GM21423 (cell line): ENCODE measurements at regions not wholly inside any gene's neighbourhood (a gene's known extent, or its start where the extent isn't known, plus 50 kb on each side); places are given as distances from the start of the nearest gene placed in this dataset.

Experiments used
- ATAC-seq: cut with Tn5 transposase; IDR thresholded peaks from one replicate; pipeline ENCODE4 v1.9.1; 2021; ENCODE audit warnings: mild to moderate bottlenecking, moderate library complexity; ENCODE audit not compliant: unreplicated experiment

DNA sequence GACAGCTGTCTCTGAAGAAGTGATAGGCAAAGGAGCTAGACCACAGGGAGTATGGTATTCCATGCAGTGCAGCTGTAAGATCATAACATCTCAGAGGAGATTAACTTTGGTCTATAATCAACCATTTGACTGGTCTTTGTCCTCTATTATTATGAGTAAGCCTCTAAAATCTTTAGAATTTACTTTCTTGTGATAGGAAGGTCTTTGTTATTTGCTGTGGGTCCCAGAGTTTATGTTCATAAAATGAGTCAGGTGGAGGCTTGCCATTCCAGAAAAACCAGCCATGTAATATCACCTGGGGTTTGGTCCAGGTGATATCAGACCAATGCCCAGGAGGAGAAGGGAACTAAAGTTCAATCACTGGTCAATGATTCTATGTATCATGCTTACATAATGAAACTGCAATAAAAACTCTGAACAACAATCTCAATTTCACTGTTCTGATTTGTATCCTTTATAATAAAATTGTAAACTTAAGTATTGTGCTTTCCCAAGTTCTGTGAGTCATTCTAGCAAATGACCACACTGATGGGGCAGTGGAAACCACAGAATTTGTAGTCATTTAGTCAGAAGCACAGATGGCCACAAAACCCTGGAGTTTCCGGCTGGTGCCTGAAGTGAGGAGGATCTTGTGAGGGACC is 239.6 kb upstream of the TRAM1L1 start:
- no peak for ATAC-seq

DNA sequence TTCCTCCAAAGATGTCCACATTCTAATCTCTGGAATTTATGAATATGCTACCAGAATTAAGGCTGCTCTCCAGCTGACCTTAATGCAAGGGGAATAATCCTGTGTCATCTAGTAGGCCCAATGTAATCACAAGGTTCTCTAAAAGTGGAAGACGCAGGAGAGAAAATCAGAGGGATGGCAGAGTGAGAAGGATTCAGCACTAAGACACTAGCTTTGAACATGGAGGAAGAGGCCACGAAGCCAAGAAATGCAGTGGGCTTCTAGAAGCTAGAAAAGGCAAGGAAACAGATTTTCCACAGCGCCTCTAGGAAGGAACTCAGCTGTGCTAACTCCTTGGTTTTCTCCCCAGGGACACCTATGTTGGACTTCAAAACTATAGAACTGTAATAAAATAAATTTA is 240.7 kb upstream of the TRAM1L1 start:
- ATAC-seq: no peak

DNA sequence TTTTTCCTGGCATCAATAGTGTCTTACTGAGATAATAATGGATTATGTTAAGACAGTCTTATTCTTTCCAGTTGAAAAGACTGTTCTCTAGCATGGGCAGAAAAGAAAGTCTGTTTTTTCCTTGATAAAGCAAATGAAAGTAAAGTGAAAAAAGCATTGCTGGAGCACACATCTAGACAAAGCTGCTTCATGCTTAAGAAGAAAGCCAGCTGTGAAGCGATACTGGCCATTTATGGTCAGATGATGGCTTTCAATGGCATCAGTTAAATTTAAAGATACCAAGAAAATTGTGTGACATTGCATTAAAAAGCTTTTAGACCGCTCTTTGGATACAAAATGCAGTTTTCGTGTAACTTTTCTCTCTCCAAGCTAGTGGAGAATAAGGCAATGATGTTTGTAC is 242.1 kb upstream of the TRAM1L1 start:
- ATAC-seq: no peak

DNA sequence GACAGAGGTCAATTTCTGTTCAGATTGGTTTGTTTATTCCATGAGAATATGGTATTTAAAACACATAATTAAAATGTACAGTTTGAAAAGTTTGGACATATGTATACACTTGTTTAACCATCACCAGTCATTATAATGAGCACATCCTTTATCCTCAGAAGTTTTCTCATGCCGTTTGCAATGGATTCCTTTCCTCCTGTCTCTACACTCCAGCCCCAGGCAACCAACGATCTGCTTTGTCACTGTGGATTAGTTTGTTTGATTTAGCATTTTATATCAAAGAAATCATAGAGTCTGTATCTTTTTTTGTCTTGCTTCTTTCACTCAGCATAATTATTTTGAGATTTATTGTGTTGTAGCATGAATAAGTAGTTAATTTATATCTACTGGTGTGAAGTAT is 243.0 kb upstream of the TRAM1L1 start:
- no peak for ATAC-seq

DNA sequence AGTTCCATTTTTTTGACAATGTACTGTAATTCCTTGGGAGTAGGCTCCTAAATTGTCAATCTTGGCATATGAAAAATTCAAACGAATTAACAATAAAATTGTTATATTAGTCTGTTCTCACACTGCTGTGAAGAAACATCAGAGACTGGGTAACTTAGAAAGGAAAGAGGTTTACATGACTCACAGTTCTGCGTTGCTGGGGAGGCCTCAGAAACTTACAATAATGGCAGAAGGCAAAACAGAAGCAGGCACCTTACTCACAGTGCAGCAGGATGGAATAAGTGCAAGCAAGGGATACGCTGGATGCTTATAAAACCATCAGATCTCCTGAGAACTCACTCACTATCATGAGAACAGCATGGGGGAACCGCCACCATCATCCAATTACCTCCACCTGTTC is 246.4 kb upstream of the TRAM1L1 start:
- no peak for ATAC-seq

DNA sequence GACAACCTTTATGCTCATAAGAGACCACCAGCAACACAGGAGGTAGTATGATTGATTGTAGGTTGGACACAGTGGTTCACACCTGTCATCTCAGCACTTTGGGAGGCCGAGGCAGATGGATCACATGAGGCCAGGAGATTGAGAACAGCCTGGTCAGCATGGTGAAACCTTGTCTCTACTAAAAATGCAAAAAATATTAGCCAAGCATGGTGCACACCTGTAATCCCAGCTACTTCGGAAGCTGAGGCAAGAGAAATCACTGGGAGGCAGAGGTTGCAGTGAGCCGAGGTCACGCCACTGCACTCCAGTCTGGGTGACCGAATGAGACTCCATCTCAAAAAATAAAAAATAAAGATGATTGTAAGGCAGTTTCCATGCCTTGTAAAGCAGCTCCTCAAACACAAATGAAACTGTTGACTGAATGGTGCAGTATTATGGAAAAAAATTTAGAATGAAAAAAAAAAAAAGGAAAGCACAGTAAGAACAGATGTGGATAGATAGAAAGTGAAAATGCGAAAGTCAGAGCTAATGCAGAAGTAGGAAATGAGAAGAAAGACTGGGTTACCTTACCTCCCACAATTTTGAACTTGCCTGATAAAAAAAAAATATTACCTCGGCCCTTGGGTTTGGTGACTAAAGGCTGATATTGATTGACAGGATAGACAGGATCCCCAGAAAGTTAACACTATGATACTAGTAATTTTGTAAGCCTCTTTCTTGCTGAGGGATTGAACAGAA is 249.2 kb upstream of the TRAM1L1 start:
- no peak for ATAC-seq

DNA sequence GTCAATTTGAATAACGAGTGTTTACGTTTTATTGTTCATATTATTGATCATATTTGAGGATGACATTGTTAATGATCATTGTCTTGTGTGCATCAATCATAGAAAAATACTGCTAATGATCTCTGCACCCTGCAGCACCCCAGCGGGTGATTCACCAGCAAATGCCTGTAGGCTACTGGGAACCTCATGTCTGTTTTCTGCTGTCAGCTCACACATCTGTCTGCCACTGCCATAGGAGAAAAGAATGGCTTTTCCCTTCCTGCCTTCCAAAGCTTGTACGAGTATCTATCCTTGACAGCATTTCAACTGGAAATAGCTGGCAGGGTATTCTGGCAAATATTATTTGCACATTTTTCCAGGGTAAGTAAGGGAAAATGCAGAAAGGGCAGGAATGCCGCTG is 272.1 kb upstream of the TRAM1L1 start:
- no peak for ATAC-seq

DNA sequence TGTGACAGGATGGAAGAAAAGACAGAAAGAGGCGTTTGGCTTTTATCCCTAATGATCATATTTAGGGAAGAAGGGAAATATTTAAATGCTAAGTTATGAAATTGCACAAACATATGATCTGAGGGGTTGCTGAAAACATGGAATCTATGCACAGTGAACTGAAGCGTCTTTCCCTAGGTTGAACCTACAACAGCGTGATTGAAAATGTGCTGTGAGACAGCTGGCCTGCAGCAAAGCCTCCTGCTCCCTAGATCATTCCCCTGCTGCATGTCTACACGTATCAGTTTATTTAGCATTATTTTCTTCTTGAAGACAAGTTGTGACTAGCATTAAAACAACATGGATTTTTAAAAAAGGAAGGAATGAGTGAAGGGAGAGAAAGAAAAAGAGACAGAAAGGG is 272.5 kb upstream of the TRAM1L1 start:
- no peak for ATAC-seq

DNA sequence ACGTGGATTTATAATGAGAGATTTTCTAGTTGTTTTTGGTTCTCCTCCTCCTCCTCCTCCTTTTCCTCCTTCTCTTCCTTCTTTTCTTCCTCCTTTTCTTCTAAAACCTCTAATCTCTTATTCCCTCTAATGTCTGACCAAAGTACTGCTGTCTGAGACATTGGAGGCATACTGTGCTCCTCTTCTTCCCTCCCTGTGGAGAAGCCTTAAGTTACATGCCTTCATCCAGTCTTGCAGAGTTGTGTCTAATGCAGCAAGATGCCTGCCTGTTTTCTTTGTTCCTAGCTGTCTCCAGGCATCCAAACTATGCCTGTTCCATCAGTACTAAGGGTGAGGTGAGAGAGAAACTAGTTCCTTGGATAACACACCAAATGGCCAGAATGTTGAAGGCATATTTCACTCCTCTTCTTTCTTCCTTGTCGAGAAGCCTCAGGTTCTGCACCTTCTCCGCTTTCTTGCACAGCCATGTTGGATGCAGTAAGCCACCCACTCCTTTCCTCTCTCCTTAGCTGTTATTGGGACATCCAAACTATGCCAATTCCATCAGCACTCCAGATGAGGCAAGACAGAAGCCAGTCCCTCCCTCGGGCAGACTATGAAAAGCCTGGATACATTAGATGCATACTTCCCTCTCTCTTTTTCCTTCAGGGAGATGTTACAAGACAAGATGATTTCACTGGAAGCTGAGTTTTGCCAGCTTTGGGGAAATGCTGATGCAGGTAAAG is 285.7 kb upstream of the TRAM1L1 start:
- no peak for ATAC-seq

DNA sequence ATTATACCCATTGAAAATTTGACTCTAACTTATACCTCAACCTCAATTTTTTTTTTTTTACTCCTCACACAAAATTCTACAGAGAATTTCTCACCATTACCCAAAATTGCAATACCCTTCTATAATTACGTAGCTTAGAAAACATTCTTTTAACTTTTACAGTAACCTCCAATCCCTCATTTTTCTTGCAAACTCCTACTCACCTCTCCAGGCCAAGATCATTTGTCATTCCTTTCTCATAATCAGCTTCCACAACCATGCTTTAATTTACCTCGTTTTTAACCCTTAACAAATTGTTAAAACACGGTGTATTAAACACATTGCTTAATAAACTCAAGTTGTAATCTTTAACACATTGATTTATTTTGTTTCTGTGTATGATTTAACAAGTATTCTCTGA is 289.7 kb upstream of the TRAM1L1 start:
- ATAC-seq: no peak

DNA sequence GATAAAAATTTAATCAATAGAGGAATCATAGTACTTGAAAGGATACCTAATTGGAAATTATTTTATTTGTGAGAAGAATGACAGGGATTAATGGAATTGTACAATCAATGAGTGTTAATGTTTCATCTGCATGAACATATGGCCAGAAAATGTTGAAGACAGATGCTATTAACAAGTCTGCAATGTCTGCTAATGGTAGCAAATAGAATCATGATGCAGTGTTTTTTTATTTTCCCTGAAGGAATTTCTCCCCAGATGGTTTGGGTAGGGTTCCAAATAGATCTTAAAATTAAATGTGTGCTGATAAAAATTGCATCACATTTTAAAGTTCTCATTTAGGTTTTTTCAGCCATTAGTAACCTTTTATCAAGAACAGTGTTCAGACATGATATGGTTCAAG is 291.3 kb upstream of the TRAM1L1 start:
- no peak for ATAC-seq

DNA sequence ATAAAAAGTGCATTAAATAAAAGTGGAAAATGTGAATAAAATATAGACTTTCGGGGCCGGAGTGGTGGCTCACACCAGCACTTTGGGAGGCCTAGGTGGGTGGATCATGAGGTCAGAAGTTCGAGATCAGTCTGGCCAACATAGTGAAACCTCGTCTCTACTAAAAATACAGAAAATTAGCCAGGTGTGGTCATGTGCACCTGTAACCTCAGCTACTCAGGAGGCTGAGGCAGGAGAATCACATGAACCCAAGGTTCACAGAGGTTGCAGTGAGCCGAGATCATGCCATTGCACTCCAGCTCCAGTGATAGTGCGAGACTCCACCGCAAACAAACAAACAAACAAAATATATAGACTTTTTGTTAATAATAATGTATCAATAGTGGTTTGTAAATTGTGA is 293.6 kb upstream of the TRAM1L1 start:
- no peak for ATAC-seq

DNA sequence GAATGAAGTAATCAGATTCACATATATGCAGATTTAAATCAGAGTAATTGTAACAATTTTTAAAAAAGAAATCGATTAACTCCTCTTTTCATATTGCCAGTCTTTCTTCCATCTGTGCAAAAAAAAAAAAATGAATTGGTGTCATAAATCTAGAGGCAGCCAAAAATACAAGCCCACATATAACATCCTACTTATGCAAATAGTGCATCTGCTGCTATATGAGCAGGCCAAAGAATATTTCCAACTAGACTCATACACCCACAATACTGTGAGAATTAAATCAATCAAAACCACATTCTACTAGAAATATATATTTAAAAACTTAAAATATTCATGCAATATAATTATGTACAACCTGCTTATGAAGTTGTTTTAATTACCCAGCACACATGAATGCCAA is 298.1 kb upstream of the TRAM1L1 start:
- no peak for ATAC-seq

DNA sequence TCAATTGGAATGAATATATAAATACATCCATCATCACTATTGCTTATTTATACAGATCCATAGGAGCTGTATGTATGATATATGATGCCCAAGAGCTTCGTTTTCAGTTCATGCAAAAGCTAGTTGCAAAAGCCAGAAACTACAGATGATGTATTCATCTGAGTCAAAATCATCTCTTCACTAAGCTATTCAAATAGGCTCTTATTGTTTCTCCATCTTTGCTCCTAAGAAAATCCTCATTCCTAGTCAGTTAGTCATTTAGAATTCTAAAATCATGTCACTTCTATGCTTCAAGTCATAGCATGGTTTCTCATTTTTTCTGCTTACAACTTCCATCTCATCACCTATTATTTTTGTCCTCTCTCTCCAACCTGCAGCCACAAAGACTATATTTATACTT is 300.1 kb upstream of the TRAM1L1 start:
- ATAC-seq: no peak

DNA sequence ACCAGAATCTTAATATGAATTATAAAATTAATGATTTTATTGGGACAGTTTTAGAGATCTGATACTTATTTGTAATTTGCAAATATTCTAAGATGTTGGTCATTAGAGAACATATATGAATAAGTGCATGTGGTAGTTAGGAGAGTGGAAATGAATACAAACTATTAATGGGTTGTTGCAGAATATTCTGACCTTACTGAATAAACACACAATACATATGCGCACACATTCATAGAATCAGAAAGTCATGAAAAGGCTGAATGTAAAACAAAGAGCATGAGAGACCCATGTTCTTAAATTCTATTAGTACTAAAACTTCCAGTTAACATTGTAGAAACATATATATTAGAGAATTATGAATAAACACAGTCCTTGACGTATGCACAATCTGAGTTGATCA is 301.7 kb upstream of the TRAM1L1 start:
- no peak for ATAC-seq

DNA sequence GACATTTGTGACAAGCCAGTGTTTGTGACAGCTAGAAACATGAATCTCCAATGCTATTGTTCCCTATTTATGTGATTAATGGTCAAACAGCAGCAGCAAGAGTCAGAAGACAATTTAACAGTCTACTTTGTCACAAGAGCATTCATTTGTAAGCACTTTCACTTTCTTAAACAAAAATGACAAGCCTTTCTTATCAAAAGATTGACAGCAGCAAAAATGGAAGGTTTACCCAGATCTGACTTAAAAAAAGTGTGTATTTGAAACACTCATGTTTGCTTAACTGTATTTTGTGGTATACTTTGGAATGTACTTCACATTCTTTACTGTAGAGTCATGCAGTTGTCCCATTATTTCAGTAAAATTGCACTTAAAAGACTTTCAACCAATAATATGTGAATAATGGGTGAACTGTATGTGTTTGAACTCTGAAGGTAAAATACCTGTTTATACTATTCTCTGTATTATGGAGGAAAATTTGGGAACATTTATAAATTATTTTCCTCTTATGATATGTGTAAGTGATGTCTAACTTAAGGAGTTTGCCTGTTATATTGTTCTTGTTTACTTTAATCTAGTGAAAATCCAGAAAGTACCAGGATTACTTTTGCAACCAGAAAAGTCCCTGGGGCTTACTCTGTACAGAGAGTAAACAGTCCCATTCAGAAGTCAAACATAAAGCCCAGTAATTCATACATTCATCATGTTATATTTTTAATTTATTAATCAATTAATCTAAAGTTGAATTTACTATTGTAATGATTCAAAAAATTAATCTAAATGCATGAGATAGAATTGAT is 314.9 kb upstream of the TRAM1L1 start:
- no peak for ATAC-seq

DNA sequence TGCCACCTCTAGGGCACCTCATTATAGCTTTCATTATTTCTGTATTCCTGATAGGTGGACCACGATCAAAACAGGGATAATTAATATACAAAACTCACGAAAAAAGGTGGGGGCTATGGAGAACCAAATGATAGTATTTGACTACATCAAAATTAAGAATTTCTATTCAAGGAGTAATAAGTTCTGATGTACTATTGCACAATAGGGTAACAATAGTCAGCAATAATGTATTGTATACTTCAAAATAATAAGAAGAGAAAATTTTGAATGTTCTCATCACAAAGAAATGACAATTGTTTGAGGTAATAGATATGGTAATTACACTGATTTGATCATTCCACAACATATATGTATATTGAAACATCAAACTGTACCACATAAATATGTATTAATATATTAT is 327.3 kb upstream of the TRAM1L1 start:
- no peak for ATAC-seq

DNA sequence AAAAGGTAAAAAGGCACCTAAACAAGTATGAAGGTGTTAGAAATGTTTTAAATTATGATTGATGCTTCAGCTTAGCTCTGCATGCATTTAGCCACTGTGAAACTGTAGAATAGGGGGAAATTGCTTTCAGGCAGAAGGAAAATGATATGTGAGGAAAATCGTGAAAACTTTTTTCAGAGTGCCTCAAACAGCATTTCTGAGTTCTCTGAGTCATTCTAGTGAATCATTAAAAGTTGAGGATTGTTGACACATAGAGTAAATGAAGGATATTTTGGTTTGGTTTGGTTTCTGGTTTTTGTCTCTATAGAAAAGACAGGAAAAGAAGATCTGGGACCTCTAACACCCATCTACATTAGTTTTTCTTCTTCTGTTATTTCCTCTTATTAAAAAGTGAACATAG is 332.5 kb upstream of the TRAM1L1 start:
- ATAC-seq: no peak

DNA sequence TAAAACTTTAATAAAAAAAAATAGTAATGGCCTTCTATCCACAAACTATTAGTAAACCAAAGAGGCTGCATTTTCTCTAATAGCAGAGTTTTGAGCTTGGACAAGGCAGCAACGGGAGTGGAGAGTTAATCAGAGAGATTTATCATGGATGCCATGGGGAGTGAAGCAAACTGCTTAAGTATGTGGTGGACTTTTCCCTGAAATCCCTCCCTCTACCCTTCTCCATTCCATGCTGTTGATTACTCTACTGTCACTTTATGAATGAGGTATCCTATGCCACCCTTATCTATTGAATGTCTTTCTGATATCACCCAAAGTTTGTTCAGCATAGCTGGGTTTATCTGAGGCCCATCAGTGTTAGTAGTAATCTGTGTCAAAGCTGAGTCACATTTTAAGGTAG is 335.6 kb upstream of the TRAM1L1 start:
- ATAC-seq: no peak

DNA sequence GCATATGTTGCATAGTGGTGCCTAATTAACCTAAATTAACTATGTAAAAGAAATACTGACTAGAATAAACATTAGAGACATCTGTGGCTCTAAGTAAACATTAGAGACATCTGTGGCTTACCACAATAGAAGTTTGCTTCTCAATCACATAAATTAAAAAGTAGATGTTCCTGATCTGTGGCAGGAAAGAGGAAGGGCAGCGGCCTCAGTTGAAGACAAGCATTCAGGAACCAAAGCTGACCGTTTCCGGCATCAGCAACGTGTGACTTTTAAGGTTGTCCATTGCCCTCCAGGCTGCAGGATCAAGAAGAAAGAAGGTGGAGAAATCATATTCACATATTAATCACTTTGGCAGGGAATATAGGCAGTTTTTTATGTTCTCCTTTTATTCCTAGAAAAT is 336.3 kb upstream of the TRAM1L1 start:
- no peak for ATAC-seq

DNA sequence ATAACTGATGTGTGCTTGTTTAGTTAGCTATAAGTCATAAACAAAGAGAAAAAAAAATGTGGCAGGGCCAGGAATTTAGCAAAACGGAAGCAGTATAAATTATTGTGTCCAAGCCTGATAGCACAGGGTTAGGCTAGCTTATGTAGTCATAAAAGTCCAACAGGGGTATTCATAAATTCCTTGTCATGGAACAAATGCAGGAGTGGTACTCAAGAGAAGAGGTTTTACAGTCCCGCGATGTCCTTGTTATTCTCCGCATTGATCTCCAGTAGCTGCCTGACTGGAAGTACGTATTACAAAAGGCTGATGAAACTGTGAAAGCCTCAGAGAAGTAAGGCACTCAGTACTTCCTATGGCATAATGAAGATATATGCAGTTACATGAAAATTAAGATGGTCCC is 336.9 kb upstream of the TRAM1L1 start:
- ATAC-seq: no peak

DNA sequence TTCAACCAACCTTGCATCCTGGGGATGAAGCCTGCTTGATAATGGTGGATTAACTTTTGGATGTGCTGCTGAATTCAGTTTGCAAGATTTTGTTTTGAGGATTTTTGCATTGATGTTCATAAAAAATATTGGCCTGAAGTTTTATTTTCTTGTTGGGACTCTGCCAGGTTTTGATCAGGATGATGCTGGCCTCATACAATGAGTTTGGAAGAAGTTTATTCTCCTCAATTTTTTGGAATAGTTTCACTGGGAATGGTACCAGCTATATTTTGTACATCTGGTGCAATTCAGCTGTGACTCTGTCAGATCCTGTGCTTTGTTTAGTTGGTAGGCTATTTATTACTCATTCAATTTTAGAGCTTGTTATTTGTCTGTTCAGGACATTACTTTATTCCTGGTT is 340.3 kb upstream of the TRAM1L1 start:
- no peak for ATAC-seq
